B cell (primary cell): ENCODE measurements at regions not wholly inside any gene's neighbourhood (a gene's known extent, or its start where the extent isn't known, plus 50 kb on each side); places are given as distances from the start of the nearest gene placed in this dataset.

ENCODE experiments used
- ATAC-seq: fragments of 200-7000 bp; cut with Tn5 transposase; one replicate; pipeline ENCODE4 v1.10.0; 2021; ENCODE audit warnings: low read depth, mild to moderate bottlenecking, moderate number of reproducible peaks, moderate library complexity
- CTCF ChIA-PET: fragments of 350-600 bp; sonication (Branson Sonifier 250); formaldehyde crosslinking; loops from one replicate; lab custom pipeline; 2021; ENCODE audit warnings: antibody characterized with exemption, inconsistent platforms; lab: Charles Lee
- POLR2A ChIA-PET: fragments of 350-600 bp; sonication (Branson Sonifier 250); formaldehyde crosslinking; loops from one replicate; lab custom pipeline; 2021; ENCODE audit warnings: antibody characterized with exemption; lab: Charles Lee
- DNase-seq: peaks from one replicate; pipeline ENCODE4 v3.0.0; 2013
- H2AFZ ChIP-seq: 2 replicates; pipeline ENCODE4 v1.6.1; 2012; ENCODE audit warnings: mild to moderate bottlenecking, low read depth, low read length; ENCODE audit not compliant: insufficient read depth, poor library complexity, severe bottlenecking
- H3K27ac ChIP-seq, 2 donors: 1 replicate in 1 of 2; 2 replicates in 1 of 2; pipeline ENCODE4 v1.5.1; 2012 to 2013; ENCODE audit warnings: low read length in 2 of 2, mild to moderate bottlenecking in 2 of 2, moderate library complexity in 1 of 2
- H3K27me3 ChIP-seq, 4 experiments: fragments of 200-600 bp in 1 of 4; sonication (generic) in 1 of 4; replicated peaks in 1 of 4; 1 replicate in 2 of 4; 2 replicates in 2 of 4; pipeline versions ENCODE4 v1.6.1 to v1.7.0; 2013 to 2016; ENCODE audit warnings: low read length in 3 of 4, mild to moderate bottlenecking in 2 of 4, mixed read lengths in 1 of 4, moderate library complexity in 1 of 4; ENCODE audit not compliant: insufficient read depth in 4 of 4, control insufficient read depth in 3 of 4; ENCODE audit errors: control extremely low read depth in 1 of 4
- H3K36me3 ChIP-seq, 2 experiments: replicated peaks in 1 of 2; 1 replicate in 1 of 2; 2 replicates in 1 of 2; pipeline versions ENCODE4 v1.6.1 to v1.7.1; 2013; ENCODE audit warnings: low read length in 1 of 2; ENCODE audit not compliant: insufficient read depth in 2 of 2, control insufficient read depth in 1 of 2; ENCODE audit errors: control extremely low read depth in 1 of 2, extremely low read depth in 1 of 2
- H3K4me1 ChIP-seq, 2 donors: fragments of 200-600 bp in 1 of 2; sonication (generic) in 1 of 2; 1 replicate in 1 of 2; 2 replicates in 1 of 2; pipeline versions ENCODE4 v1.5.1 to v1.6.1; 2013 to 2017; ENCODE audit warnings: low read length in 2 of 2; ENCODE audit not compliant: control insufficient read depth in 2 of 2, insufficient read depth in 2 of 2
- H3K4me2 ChIP-seq: replicated peaks from 2 replicates; pipeline ENCODE3; 2012; ENCODE audit warnings: mild to moderate bottlenecking, low read depth, low read length; ENCODE audit not compliant: poor library complexity, severe bottlenecking
- H3K4me3 ChIP-seq, 5 experiments: fragments of 200-600 bp in 1 of 5; sonication (generic) in 1 of 5; 1 replicate in 3 of 5; 2 replicates in 2 of 5; pipeline versions ENCODE4 v1.5.1 to v1.7.0; 2011 to 2016; ENCODE audit warnings: low read length in 4 of 5, mild to moderate bottlenecking in 4 of 5, low read depth in 2 of 5, control low read depth in 1 of 5, moderate library complexity in 1 of 5; ENCODE audit not compliant: insufficient read depth in 1 of 5; ENCODE audit errors: control extremely low read depth in 1 of 5, extremely low read depth in 1 of 5
- H3K79me2 ChIP-seq: fragments of 200-600 bp; sonication (generic); one replicate; pipeline ENCODE4 v1.6.0; 2016; ENCODE audit warnings: low read length; ENCODE audit not compliant: control insufficient read depth, insufficient read depth
- H3K9ac ChIP-seq: fragments of 200-600 bp; sonication (generic); 2 replicates; pipeline ENCODE4 v1.6.1; 2017; ENCODE audit warnings: mild to moderate bottlenecking, low read length, moderate library complexity
- H3K9me3 ChIP-seq, 3 donors: one replicate each; pipeline versions ENCODE4 v1.6.1 to v1.7.1; 2013; ENCODE audit warnings: low read length in 2 of 3; ENCODE audit not compliant: control insufficient read depth in 2 of 3, insufficient read depth in 1 of 3; ENCODE audit errors: control extremely low read depth in 1 of 3
- H4K20me1 ChIP-seq: 2 replicates; pipeline ENCODE4 v1.6.0; 2012; ENCODE audit warnings: mild to moderate bottlenecking, low read length; ENCODE audit not compliant: insufficient read depth, control insufficient read depth, poor library complexity, severe bottlenecking
- H3K27ac Mint-ChIP-seq: one replicate; pipeline ENCODE4 v1.8.0; 2021; ENCODE audit warnings: mixed read lengths
- H3K27me3 Mint-ChIP-seq: one replicate; pipeline ENCODE4 v1.8.0; 2021; ENCODE audit warnings: mixed read lengths
- H3K4me1 Mint-ChIP-seq: one replicate; pipeline ENCODE4 v1.8.0; 2021; ENCODE audit warnings: mixed read lengths
- H3K4me3 Mint-ChIP-seq: one replicate; pipeline ENCODE4 v1.8.0; 2021; ENCODE audit warnings: mixed read lengths
- H3K9me3 Mint-ChIP-seq: one replicate; pipeline ENCODE4 v1.8.0; 2022; ENCODE audit warnings: mixed read lengths; ENCODE audit not compliant: insufficient read depth
- CTCF ChIP-seq: fragments of 200-600 bp; IDR thresholded peaks from one replicate; pipeline ENCODE4 v1.8.0; 2022; ENCODE audit warnings: antibody characterized with exemption, mild to moderate bottlenecking
- EZH2 ChIP-seq: IDR thresholded peaks from 2 replicates; pipeline ENCODE4 v1.6.1; 2012; ENCODE audit warnings: borderline replicate concordance, low read depth, mild to moderate bottlenecking, moderate library complexity, low read length; ENCODE audit not compliant: insufficient read depth, poor library complexity, severe bottlenecking
- WGBS: methylation state at CpG from one replicate; pipeline ENCODE4 v1.1.5; 2013; ENCODE audit warnings: missing lambda C conversion rate; ENCODE audit not compliant: insufficient coverage; 5-methylcytosine and 5-hydroxymethylcytosine counted together
- intact Hi-C: fragments of 100-400 bp; cut with micrococcal nuclease; formaldehyde crosslinking; loops from one replicate; pipeline ENCODE4 v1.10.0; 2022

- H3K4me1 ChIP-seq, result no peaks in the 10 kb centered on the region
- TF ChIP-seq EZH2 (no peak), CTCF (no peak)
- H3K27me3 ChIP-seq, result no peaks in the 10 kb centered on the region
- H3K4me2 ChIP-seq, result no peak overlapping the region
- H3K4me3 ChIP-seq, result no peak overlapping the region
- no peak overlapping the region for H2AFZ ChIP-seq
- H4K20me1 ChIP-seq, result no peaks in the 10 kb centered on the region
- Mint-ChIP-seq H3K4me3 (no peak overlapping the region), H3K9me3 (no peaks in the 10 kb centered on the region), H3K27ac (no peak overlapping the region), H3K27me3 (no peaks in the 10 kb centered on the region), H3K4me1 (peaks cover 6% of the 10 kb centered on the region)
- no peak for DNase-seq
- POLR2A ChIA-PET, result interaction anchor here (0.6 kb wide), 1 partner anchor 76 kb away, joined by 4 read pairs; no protein-coding TSS in a partner anchor
- no peak overlapping the region for H3K27ac ChIP-seq
- H3K36me3 ChIP-seq, result no peaks in the 10 kb centered on the region
- intact Hi-C loops, result no loop called here
- WGBS, result 67% methylated on average over 1 of the region's 4 CpGs
- CTCF ChIA-PET, result no interaction called here
- H3K9me3 ChIP-seq, result no peaks in the 10 kb centered on the region
- H3K79me2 ChIP-seq, result no peaks in the 10 kb centered on the region
- no peak overlapping the region for H3K9ac ChIP-seq
- no peak for ATAC-seq
Observed at GRCh38 chr2:47644351-47644750, 73.6 kb upstream of the KCNK12 start.

GRCh38 chr2:47641366-47641765 lies 70.6 kb upstream of the KCNK12 start:
- POLR2A ChIA-PET, result no interaction called here
- H3K79me2 ChIP-seq, result no peaks in the 10 kb centered on the region

More at GRCh38 chr2:47641366-47641765, 70.6 kb upstream of the KCNK12 start:
- Histone ChIP-seq H2AFZ (no peak overlapping the region), H4K20me1 (no peaks in the 10 kb centered on the region), H3K4me1 (no peaks in the 10 kb centered on the region), H3K9ac (no peak overlapping the region), H3K36me3 (no peaks in the 10 kb centered on the region), H3K27ac (no peak overlapping the region), H3K9me3 (peaks cover 0 to 5% (median 0%) of the 10 kb centered on the region in 3 donors), H3K4me2 (no peak overlapping the region), H3K4me3 (no peak overlapping the region), H3K27me3 (no peaks in the 10 kb centered on the region)
- ATAC-seq, result no peak
- Mint-ChIP-seq H3K27ac (no peak overlapping the region), H3K27me3 (no peaks in the 10 kb centered on the region), H3K4me3 (no peak overlapping the region), H3K9me3 (no peaks in the 10 kb centered on the region), H3K4me1 (peaks cover 6% of the 10 kb centered on the region)
- no CpG with 5 or more reads among the region's 2 CpGs for WGBS
- no peak for DNase-seq
- intact Hi-C loops, result no loop called here
- CTCF ChIA-PET, result interaction anchor here (0.7 to 1.7 kb wide), 2 partner anchors 126 to 576 kb away, joined by 3 to 7 read pairs; no protein-coding TSS in a partner anchor
- no peak for TF ChIP-seq CTCF
